SKM-1 treated with dmso at 0.1 percent for 144 hours (cell line): ENCODE measurements at regions not wholly inside any gene's neighbourhood (a gene's known extent, or its start where the extent isn't known, plus 50 kb on each side); places are given as distances from the start of the nearest gene placed in this dataset.

Source experiments
- DNase-seq: peaks from one replicate; lab custom pipeline; 2025; ENCODE audit not compliant: unreplicated experiment; lab: John Stamatoyannopoulos, UW

DNA sequence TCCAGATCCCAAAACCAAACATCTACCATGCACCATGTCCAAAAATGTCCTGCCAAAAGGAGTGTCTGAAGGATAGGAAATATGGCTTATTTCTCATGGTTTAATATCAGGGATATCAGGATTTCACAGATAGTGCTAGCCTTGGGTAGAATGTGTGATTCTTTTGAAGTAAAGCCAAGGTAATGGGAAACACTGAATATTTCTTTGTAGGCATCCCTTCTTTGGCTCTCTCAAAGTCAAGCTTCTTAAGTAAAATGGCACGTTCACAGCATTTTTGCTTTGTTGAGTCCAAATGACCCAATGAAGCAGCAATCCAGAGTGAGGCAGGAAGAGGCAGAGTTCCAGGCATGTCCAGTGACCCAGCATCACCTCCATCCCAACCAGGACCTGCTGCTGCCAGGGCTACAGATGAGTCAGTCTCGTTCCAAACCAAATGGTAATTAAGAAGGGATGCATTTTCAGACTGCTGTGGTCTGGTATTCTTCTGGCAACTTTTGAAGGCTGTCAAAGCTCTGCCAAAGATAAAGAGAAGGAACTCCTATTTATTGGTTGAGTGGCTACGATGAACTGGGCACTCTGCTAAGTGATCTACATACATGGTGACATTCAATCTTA, 678.8 kb upstream of the KLF4 start:
- no peak for DNase-seq

DNA sequence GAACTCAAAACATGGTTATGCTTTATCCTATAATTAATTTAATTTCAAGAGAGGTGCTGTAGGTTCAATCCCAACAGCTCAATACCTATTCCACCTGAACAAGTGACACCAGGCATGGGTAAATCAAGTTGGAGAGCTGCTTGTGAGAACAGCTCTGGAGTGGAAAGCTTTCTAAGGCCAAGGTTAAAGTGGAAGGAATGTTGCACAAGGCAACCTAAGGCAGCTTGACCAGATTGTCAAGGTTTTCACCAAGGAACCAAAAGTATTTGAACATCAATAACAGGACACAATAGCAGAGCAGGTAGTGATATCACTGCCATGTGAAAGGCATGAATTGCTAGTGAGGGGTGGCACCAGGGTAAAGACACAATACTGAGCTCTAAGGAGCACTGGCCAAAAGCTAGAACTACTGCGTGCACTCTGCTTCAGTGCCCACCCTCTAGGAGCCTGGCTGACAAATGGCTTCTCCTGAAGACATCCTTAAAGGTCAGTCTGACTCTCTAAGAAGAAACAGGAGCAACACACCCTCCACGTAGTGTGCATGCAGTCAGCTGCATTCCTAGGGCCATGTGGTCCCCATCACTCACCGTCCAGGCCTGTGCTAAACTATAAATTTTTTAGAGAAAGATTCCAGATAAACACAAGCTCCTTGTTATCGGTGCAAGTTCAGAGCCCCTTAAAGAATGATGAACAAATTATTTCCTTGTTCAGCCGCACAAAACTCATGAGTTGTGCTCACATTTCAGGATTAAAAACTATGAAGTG, 677.7 kb upstream of the KLF4 start:
- no peak for DNase-seq

DNA sequence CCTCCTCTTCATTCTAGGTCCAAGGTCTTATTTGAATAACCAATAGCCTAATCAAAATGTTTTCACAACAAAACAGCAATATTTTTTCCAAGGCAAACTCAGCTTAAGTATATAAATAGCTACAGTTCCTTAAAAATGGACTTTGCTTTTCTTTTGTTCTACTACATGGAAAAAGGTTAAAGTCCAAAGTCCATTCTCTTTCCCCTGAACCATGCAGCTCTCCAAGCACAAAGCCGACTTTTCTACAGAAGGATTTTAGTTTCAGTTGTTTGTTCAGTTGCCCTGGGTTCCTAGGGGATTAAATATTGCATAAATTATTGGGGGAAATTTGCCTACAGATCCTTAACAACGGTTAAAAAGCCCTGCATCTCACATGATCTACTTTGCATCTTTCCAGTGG, 677.0 kb upstream of the KLF4 start:
- DNase-seq = no peak

DNA sequence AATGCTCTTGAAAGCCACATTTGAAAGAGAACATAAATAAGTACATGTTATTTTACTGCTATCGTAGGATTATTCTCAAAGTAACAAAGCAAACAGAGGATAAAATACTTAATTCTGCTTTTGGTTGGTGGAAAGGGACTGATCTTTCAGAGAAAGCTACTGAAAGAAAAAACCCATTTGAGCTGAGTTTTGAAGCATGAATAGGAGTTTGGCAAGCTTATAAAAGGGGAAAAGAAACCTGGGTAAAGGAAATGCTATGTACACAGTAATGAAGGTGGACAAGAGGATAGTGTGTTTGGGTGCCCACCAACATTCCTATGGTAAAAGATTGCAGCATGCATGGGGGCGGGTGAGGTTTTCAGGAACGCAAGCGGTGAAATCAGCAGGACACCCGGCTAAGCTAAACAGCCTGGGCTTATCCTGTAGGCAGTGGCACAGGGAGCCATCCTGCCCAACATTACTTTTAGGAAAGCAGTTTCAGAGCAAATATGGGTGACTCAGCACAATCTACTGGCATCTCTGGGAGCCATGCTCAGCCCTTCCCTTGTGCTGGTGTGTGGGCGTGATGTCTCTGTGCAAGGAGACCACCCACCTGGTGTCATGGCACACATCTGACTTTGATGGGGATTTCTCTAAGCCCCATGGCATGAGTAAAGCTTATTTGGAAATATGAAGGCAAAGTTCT, 673.9 kb upstream of the KLF4 start:
- DNase-seq = no peak

- no peak for DNase-seq
These were observed 673.1 kb upstream of the KLF4 start for GRCh38 chr9:108162664-108163063.

GRCh38 chr9:108161503-108161902, 671.9 kb upstream of the KLF4 start:
- DNase-seq = no peak

- no peak for DNase-seq
These were observed 671.3 kb upstream of the KLF4 start for GRCh38 chr9:108160706-108161355.

GRCh38 chr9:108160039-108160438, 670.5 kb upstream of the KLF4 start:
- DNase-seq = no peak

GRCh38 chr9:108158236-108158995, 668.8 kb upstream of the KLF4 start:
- no peak for DNase-seq

DNA sequence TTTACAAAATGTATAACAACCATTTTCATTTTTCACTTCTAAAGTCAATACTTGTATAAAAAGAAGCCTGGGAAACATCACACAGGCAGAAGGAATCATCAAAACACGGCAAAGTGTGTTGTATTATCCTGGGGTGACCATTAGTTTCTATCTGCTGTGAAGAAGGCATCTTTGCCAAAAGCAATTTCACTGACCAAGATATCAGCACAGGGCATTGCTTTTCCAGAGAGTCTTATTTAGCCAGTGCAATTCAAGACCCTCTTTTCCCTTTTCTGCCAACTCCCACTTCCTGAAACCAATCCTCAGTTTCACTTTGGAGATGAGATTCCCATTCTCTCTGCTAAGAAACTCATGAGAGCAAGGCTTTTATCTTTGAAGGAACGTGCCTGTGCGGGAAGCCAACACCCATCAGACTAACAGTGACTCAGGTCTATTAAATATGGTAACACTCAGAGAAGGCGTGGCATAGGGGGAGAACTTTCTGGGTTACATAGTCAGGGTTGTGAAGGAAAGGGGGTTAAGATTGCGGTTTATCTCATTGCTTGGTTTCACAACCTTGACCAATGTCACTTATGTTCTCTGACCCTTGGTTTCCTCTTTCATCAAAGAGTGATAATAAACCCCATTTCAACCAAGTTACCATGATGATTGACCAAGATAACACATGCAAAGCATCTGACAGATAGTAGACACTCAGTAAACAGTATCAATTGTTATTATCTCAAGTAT, 666.9 kb upstream of the KLF4 start:
- peak; percentile 40 for DNase-seq

- no peak for DNase-seq
These were observed 663.8 kb upstream of the KLF4 start for GRCh38 chr9:108153416-108153815.

DNA sequence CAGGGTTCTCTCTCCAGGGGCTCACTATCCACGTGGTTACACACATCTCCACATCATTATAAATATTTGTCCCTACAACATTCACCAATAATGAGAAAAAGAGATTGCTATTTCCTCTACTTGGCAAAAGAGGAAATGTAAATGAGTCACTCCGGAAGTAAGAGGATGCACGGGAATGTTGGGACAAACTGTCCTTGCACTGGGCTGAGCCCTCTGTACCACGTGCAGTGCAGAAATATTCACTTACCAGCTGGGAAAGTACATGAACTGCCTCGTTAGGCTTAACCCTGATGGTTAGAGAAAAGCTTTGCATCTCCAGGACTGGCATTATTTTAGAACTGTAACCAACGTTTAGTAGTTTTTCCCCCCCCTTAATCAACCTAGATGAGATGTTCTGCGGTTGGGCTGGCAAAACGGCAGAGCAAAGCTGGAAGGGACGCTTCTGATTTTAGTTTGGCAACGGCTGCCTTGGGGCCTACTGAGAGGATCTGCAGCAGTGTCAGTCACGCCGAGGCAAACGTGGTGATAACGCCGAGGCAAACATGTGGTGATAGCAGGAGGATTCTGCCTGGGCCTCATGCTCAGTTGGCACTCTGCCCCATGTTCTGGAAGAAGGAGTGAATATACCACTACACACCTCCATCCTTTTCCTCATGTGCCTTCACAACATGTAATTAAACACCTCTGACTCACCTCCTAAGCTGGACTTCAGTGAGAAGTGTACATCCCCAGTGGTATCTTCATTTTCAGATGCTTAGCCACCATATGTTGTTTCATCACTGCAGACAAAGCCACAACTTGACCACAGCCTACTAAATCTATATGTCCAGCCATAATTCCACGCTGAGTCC, 661.4 kb upstream of the KLF4 start:
- no peak for DNase-seq

DNA sequence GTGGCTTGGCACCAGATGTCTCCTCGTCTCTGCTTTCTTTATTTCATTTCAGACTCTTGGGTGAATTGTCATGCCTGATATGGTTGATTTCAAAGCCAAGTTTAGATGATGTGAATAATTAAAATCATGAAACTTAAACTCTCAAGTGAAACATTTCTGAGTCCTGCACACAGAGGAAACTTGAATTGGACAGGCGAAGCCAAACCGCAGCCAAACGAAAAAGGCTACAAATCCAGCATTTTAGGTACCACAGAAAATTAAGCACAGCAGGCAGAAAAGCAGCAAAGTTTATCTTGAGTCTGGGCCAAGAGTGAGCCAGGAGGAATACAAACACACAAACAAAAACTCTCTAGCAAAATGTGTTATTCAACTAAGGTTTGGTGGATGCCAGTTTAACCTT, 659.8 kb upstream of the KLF4 start:
- DNase-seq = no peak

DNA sequence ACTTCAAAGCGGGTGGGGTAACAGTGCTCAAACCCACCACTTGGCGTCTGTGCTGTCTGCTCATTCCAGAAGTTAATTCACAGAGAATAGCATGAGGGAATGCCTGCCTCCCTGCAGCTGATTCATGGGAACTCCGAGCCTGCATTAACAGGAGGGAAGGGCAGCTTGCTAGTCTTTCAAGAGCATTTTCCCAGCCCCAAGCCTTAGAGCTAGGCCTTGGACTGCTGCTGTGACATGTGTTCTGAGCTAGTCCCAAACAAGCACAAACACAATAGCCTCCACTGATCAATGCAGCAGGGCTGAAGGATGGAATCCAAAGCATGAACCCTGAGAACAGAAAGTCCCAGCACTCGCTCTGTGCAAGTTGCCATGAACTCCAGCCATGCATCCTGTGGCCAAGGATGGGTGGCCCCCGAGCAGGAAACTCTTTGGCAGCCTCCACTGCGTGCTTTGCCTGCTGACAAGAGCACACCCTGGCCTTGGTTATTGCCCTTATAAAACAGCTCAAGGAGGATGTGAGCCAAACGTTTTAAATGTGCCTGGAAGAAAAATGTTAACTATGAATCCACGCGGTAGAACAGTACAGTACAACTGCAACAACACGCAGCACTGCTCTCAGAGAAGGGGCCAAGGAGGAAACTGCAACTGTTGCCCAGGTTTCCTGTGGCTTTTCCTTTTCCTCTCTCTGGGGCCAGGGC, 653.1 kb upstream of the KLF4 start:
- no peak for DNase-seq

GRCh38 chr9:108142142-108142503, 652.6 kb upstream of the KLF4 start:
- DNase-seq = no peak

DNA sequence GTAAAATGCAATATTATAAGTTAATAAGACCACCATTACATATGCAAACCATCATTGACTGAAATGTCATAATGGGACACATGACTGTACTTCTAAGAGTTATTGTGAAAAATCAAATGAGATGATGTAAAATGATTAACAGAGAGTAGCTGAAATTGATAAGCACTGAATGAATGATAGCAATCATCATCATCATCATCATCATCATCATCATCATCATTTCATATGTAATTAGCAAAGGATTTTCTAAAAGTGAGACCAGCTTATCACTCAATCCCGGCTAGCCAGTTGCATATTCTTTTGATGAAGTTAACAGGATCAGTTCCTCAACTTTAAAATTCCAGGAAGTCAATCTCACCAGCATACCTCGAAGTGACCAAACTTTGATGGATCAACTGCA, 650.3 kb upstream of the KLF4 start:
- no peak for DNase-seq

DNA sequence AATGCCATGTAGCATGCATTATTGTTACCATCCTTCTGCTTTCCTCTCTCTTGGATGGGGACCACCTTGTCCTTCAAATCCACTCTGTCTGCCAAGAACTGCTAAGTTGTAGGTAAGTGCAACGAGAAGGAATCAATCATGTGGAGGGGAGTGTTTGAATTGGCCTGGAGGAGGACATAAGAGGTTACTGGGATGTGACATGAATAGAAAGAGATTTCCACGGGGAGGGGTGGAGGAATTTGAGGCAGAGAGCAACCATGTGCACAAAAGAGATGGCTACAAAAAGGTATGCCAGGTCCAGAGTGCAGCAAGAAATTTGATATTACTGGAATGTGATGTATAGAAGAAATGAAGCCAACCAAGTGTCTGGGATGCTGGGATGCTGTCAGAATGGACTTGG, 648.9 kb upstream of the KLF4 start:
- no peak for DNase-seq

- no peak for DNase-seq
These were observed 647.1 kb upstream of the KLF4 start for GRCh38 chr9:108136656-108137055.
